Tibial artery (tissue), 4 donors: ENCODE measurements at regions not wholly inside any gene's neighbourhood (a gene's known extent, or its start where the extent isn't known, plus 50 kb on each side); places are given as distances from the start of the nearest gene placed in this dataset.

Experiments
- DNase-seq, 2 donors: peaks; one replicate each; pipeline ENCODE4 v3.0.0-alpha.2; 2019
- H3K27ac ChIP-seq, 2 donors: fragments of 200-600 bp; sonication (generic) in 1 of 2; 1 replicate in 1 of 2; 2 replicates in 1 of 2; pipeline ENCODE4 v1.5.1; 2018 to 2019; ENCODE audit warnings: mild to moderate bottlenecking in 1 of 2
- H3K27me3 ChIP-seq, 2 donors: fragments of 200-600 bp; sonication (generic) in 1 of 2; one replicate each; pipeline versions ENCODE4 v1.5.1 to v1.6.0; 2016 to 2019
- H3K36me3 ChIP-seq, 3 donors: fragments of 200-600 bp; sonication (generic) in 2 of 3; one replicate each; pipeline ENCODE4 v1.5.1; 2016 to 2019; ENCODE audit warnings: mild to moderate bottlenecking in 2 of 3
- H3K4me1 ChIP-seq, 4 donors: fragments of 200-600 bp; sonication (generic) in 2 of 4; 1 replicate in 3 of 4; 2 replicates in 1 of 4; pipeline ENCODE4 v1.5.1; 2016 to 2019
- H3K4me3 ChIP-seq, 2 donors: fragments of 200-600 bp; sonication (generic) in 1 of 2; 1 replicate in 1 of 2; 2 replicates in 1 of 2; pipeline ENCODE4 v1.5.1; 2018 to 2019; ENCODE audit warnings: mild to moderate bottlenecking in 2 of 2
- H3K9me3 ChIP-seq, 3 donors: fragments of 200-600 bp; sonication (generic) in 1 of 3; one replicate each; pipeline ENCODE4 v1.5.1; 2016 to 2019
- CTCF ChIP-seq, 2 experiments: fragments of 200-600 bp in 1 of 2; fragments of 450-650 bp in 1 of 2; IDR thresholded peaks; one replicate each; pipeline ENCODE4 v1.5.1; 2017 to 2019; ENCODE audit warnings: antibody characterized with exemption in 2 of 2, mild to moderate bottlenecking in 1 of 2, moderate library complexity in 1 of 2
- intact Hi-C: fragments of 100-400 bp; cut with DNase I; formaldehyde crosslinking; loops from one replicate; pipeline ENCODE4 v1.15.0; 2023; ENCODE audit warnings: low total_unique reads

DNA sequence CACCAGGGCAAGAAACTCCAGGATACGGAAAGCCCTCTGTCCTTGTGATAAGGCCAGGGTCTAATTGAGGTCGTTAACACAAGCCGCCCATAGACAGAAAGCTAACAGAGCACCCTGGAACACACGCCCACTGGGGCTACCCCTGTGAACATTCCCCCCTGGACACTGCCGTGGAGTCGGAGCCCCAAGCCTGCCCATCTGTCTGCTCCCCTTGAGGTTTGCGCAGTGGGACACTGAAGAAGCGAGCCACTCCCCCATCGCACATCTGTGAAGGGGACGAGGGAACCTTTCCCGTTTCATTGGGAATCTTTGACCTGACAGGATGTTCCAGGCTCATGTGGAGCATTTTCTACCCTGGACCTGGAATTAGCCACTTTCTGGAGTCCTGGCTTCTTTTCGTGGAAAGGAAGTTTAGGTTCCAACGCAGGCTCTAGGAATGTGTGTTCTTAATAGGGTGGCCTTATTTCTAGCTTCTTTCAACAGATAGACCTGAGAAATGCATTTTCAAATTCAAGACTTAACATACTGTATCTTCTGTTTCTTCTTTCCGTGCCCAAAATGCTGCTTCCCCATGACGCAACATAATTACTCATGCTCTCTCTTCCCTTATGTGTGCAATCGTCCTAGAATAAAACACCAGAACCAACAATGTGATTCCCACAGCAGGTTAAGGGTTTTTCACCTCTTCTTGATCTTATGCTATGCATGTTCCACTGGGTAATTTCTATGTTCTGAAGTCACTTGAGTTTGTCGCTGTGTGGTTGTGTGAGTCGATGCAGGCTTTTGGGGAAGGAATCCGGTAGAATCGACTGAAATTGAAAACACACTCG, 161.1 kb downstream of the ERMARD start:
- no peaks in the 10 kb centered on the region for H3K36me3 ChIP-seq
- H3K9me3 ChIP-seq = no peaks in the 10 kb centered on the region
- H3K27ac ChIP-seq = no peak overlapping the region
- intact Hi-C loops = no loop called here
- no peak for TF ChIP-seq CTCF (IDR thresholded peaks at IDR 0.05)
- no peak overlapping the region for H3K4me3 ChIP-seq
- H3K27me3 ChIP-seq = peaks cover 0 to 23% of the 10 kb centered on the region in 2 donors
- no peaks in the 10 kb centered on the region for H3K4me1 ChIP-seq
- no peak for DNase-seq

GRCh38 chr6:169911264-169912263, 160.1 kb downstream of the ERMARD start:
- no peak overlapping the region for H3K4me3 ChIP-seq
- no peaks in the 10 kb centered on the region for H3K36me3 ChIP-seq
- H3K27me3 ChIP-seq = peaks cover 0 to 25% of the 10 kb centered on the region in 2 donors
- H3K9me3 ChIP-seq = no peaks in the 10 kb centered on the region
- intact Hi-C loops = no loop called here
- no peaks in the 10 kb centered on the region for H3K4me1 ChIP-seq
- TF ChIP-seq CTCF (IDR thresholded peaks at IDR 0.05) = no peak
- H3K27ac ChIP-seq = no peak overlapping the region
- no peak for DNase-seq

- Histone ChIP-seq H3K36me3 (no peaks in the 10 kb centered on the region), H3K4me1 (no peaks in the 10 kb centered on the region), H3K9me3 (no peaks in the 10 kb centered on the region), H3K27me3 (peaks cover 0 to 11% of the 10 kb centered on the region in 2 donors), H3K27ac (no peak overlapping the region), H3K4me3 (no peak overlapping the region)
- TF ChIP-seq CTCF (IDR thresholded peaks at IDR 0.05) = no peak
- no peak for DNase-seq
- intact Hi-C loops = no loop called here
These were observed 157.7 kb downstream of the ERMARD start for GRCh38 chr6:169909113-169909512.

DNA sequence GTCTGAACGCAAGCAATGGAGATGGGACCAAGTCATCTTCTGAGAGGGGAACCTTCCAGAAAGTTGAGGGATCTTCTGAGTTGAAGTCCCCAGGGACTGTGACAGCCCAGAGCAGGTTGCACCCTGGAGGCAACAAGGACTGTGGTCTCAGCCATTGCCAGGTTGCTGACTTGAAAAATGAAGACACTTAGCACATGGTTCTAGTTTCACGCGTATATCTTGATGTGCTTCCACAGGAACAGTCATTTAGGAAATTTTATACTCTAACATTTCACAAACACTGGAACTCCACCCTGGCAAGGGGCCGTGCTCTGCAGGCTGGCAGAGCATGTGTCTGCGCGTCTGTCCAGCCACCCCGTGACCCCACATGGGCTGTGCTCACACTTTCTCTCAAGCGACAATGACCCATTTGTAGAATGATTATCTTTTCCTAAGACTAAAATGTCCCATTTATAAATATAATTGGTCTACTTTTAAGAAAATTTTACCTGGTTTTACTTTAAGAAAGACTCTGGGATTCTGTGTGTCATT, 157.0 kb downstream of the ERMARD start:
- H3K4me3 ChIP-seq = no peak overlapping the region
- no peak overlapping the region for H3K27ac ChIP-seq
- H3K27me3 ChIP-seq = peaks cover 0 to 11% of the 10 kb centered on the region in 2 donors
- intact Hi-C loops = no loop called here
- no peaks in the 10 kb centered on the region for H3K9me3 ChIP-seq
- no peaks in the 10 kb centered on the region for H3K36me3 ChIP-seq
- TF ChIP-seq CTCF (IDR thresholded peaks at IDR 0.05) = no peak
- no peak for DNase-seq
- H3K4me1 ChIP-seq = no peaks in the 10 kb centered on the region

- TF ChIP-seq CTCF (IDR thresholded peaks at IDR 0.05) = no peak
- H3K36me3 ChIP-seq = no peaks in the 10 kb centered on the region
- intact Hi-C loops = no loop called here
- no peak overlapping the region for H3K27ac ChIP-seq
- no peak overlapping the region for H3K4me3 ChIP-seq
- H3K27me3 ChIP-seq = peaks cover 0 to 11% of the 10 kb centered on the region in 2 donors
- H3K9me3 ChIP-seq = no peaks in the 10 kb centered on the region
- DNase-seq = no peak
- no peaks in the 10 kb centered on the region for H3K4me1 ChIP-seq
These were observed 156.1 kb downstream of the ERMARD start for GRCh38 chr6:169907419-169908115.
